Limb (tissue), 2 donors: ENCODE measurements at regions not wholly inside any gene's neighbourhood (a gene's known extent, or its start where the extent isn't known, plus 50 kb on each side); places are given as distances from the start of the nearest gene placed in this dataset.
"Not testable (repeated sequence)": the region's sequence is repeated elsewhere in the genome, so short reads cannot be mapped to it uniquely, and the experiment has no call there.

Experiments
- DNase-seq, 2 donors: peaks; one replicate each; pipeline ENCODE4 v3.0.0-alpha.2; 2016; ENCODE audit errors: extremely low spot score in 2 of 2

DNA sequence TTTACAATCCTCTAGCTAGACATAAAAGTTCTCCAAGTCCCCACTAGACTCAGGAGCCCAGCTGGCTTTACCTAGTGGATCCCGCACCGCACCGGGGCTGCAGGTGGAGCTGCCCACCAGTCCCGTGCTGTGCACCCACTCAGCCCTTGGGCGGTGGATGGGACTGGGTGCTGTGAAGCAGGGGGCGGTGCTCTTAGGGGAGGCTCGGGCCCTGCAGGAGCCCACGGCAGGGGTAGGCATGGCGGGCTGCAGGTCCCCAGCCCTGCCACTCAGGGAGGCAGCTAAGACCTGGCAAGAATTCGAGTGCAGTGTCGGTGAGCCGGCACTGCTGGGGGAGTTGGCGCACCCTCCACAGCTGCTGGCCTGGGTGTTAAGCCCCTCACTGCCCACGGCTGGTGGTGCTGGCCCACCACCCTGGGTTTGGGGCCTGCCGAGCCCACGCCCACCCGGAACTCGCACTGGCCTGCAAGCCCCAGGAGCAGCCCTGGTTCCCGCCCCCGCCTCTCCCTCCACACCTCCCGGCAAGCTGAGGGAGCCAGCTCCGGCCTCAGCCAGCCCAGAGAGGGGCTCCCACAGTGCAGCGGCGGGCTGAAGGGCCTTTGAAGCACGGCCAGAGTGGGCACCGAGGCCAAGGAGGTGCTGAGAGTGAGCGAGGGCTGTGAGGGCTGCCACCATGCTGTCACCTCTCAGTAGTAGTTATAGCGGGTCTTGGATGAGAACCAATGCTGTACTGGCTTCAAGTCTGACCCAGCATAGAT lies 255.2 kb downstream of the CDH7 start:
- DNase-seq = no peak

GRCh38 chr18:65998971-65999700 lies 248.3 kb downstream of the CDH7 start:
- DNase-seq = not testable (repeated sequence)

- no peak for DNase-seq
Observed at GRCh38 chr18:65995206-65995605, 244.4 kb downstream of the CDH7 start.

DNA sequence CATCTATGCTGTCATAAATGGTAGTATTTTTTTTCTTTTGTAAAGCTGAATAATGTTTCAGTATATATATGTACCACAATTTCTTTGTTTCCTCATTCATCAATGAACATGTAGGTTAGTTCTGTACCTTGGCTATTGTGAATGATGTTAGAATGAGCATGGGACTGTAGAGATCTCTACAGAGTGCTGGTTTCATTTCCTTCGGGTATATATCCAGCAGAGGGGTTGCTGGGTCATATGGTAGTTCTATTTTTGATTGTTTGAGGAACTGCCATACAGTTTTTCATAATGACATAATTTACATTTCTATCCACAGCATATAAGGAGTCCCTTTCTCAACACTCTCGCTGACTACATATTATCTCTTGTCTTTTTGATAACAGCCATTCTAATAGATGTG lies 243.5 kb downstream of the CDH7 start:
- DNase-seq = no peak

DNA sequence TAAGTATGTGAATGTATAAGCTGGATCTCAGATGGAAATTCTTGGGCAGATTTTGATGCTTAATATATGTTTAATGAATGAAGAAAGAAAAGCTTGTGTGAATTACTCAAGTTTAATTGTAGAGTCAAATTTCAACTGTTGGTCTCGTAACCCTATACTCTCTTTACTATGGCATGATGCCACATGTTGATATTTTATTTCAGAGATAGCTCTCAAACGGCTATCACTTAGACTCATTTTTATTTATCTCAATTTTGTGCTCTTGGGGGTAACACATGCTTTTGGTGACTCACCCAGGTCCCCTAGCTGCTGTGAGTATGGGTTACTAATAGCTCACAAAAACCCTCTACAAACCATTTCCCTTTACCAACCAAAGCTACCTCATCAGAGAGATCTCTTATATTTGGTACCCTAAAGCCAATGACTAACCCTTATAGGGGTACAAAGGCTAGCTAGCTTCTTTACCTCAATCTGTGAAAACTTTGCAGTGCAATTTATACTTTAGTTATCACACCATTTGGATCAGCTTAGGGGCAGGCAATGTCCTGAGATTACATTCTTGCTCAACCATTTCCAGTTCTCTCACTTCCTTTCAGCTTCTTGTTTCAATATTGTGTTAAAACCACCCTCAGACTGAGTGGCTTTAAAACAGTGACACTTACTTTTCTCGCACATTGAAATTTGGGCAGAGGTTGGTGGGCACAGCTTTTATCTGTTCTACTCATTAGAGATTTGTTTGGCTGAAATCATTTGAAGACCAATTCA lies 240.3 kb downstream of the CDH7 start:
- no peak for DNase-seq

DNA sequence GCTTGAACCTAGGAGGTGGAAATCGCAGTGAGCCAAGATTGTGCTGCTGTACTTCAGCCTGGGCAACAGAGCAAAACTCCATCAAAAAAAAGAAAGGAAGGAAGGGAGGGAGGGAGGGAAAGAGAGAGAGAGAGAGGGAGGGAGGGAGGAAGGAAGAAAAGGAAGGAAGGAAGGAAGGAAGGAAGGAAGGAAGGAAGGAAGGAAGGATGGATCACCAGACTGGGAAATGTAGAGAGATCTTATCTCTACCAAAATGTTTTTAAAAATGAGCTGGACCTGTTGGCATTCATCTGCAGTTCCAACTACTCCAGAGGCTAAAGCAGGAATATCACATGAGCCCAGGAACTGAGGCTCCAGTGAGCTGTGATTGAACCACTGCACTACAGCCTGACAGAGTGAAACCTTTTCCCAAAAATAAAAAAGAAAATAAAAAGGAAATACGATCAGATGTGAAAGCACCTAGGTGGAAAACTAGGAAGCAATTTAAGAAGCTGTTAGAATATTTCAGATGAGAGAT lies 239.4 kb downstream of the CDH7 start:
- no peak for DNase-seq

DNA sequence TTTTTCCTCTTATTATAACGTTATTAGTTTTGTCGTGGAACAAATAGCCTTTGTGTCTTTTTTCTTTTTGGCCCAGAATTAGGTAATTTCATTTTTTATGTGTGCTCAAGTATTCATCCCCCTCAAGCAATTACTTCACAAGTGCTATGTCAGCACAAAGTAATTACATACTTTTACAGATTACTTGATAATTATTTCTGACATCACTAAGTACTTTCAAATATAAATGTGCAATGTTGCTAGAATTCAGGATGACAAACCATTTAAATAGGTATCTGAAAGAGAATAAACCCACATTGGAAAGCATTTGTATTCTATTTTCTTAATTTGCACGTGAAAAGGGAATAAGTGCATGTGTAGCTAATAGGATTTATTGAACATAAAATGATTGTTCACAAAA lies 238.2 kb downstream of the CDH7 start:
- DNase-seq = no peak

GRCh38 chr18:65988386-65988785 lies 237.6 kb downstream of the CDH7 start:
- no peak for DNase-seq

DNA sequence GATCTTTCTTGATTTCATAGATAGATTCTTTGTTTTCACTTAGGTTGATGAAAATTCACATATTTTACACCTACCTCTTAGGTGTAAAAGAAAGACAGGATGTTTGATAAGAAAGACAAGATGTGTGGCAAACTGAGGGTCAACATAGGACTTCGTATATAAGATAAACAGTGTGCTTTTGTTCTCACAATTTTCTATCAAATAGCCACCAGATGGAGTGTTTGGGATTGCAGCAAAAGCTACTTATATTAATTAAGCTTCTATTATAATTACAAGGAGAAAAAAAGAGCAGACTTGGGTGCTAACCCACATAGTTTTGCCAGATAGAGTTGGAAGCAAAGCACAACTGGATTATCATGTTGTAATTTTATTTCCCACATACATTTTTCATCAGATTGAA lies 232.9 kb downstream of the CDH7 start:
- no peak for DNase-seq

- peak in 1 of 2 donors; percentile 10 for DNase-seq
Observed at GRCh38 chr18:65975536-65975935, 224.7 kb downstream of the CDH7 start.

DNA sequence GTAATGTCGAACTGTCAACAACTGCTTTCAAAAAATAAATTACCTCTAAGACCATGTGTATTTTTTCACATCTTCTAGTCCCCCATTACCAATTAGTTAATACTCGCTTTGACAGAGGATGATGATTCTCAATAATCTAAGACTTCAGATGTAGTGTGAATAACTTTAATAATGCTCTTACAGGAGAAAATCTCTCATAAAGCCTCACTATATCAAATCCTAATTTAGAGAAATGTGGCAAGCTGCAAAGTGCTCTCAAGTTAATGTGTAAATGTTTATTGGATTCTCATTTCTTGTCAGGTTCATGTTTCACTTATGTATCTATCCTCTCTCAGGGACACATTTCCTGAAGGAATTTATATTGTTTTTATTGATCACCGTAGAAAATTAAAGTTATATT lies 223.9 kb downstream of the CDH7 start:
- no peak for DNase-seq

DNA sequence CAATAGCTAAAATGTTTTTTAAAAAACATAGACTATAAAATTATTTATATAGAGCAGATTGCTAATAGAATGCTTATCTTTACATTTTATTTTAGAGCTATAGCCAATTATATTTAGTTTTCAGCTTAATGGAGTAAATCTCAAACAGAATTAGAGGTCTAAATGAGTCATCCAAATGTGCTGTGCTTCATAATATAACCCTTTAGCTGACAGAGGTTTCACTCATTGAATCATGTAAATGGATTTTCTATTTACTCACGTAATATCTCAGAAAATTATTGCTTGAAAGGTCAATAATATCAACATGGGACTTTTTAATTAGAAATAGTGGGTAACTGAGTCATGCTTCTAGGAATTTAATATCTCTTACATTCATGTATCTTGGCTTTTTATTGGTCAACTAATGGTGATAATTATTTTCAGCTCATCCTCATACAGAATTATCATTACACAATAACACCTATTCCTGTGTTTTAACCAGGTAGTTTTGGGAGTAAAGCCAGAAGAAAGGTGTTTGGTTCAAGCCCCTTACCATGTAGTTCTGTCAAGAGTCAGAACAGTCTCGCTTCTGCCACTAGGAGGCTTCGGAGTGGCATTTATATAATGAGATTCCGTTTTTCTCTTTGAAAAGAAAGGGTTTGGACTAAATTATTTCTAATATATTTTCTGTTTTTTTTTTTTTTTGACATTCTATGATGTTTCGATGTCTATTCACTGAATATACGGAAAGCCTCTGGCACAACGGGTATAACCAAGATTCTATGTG lies 217.6 kb downstream of the CDH7 start:
- DNase-seq = no peak

- DNase-seq = no peak
Observed at GRCh38 chr18:65955747-65956146, 204.9 kb downstream of the CDH7 start.

- DNase-seq = no peak
Observed at GRCh38 chr18:65954372-65954771, 203.6 kb downstream of the CDH7 start.

- DNase-seq = no peak
Observed at GRCh38 chr18:65946777-65947176, 196.0 kb downstream of the CDH7 start.

DNA sequence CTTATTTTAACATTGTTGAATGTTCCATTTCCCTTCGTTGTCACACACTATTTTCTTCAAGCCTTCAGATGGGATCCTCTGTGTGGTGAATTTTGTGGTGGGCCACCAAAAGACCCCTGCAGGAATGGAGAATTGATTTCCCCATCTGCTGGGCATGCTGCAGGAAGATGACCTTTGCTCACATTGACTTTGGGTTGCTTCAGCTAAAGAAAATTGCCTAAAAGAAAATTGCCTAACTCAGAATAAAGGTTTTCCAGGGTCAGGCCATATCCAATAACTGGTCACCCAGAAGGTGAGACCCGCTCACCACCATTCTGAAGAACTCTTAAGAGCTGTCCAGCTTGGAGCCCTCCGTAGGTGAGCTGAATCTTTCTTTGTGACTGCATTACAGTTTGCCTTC lies 192.5 kb downstream of the CDH7 start:
- no peak for DNase-seq

- no peak for DNase-seq
Observed at GRCh38 chr18:65942854-65943253, 192.0 kb downstream of the CDH7 start.

DNA sequence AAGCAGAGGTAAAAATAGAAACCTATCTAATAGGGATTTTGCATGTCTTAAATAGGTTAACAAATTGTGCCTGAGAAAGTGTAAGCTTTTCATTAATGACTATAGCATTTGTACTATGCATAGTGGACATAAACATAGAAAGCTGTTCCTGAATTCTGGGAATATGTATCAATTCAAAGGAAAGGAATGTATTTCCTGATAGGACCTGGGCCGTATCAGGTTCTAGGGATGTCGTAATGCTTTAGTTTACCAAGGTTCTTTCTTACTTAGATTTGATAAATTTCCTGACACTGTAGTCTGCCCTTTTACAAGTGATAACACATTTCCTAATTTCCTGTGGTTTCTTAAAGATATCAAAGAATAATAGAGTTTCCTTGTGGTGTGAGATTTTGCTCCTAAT lies 191.3 kb downstream of the CDH7 start:
- DNase-seq = no peak

- no peak for DNase-seq
Observed at GRCh38 chr18:65941482-65941881, 190.7 kb downstream of the CDH7 start.
